ENCODE measurements at regions not wholly inside any gene's neighbourhood (a gene's known extent, or its start where the extent isn't known, plus 50 kb on each side); places are given as distances from the start of the nearest gene placed in this dataset.

DNA sequence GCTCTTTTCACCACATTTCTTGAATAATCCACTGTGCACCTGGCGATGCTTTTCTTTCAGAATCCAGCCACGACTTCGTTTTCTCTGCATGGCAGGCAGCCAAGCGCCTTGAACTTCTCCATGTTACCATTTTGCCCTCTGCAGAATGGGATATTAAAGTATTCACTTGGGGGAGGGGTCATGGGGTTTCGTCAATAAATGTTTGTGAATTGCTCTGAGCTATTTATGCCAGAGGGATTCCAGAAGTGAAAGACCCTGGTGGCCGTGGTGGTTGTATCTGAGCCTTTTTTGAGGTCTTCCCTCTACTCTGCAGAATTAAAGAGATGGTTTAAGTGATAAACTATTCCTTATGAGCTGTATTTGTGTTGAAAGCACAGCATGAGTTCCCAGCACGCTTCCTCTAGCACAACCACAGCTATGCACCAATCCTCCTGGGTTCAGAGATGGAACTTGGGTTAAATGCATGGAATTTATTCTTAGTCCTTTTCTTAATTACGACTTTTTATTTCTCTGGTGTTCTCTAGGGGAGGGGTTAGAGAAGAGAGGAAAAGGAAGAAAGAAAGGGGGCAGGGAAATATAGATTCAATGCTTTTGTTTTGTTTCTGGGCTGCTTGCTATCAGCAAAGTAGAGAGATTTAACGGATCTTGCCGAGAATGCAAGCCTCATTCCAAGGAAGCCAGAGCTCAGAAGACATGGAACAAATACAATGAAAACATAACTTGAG lies 478.2 kb upstream of the TNC start:
- TF ChIP-seq, protein P1, sequence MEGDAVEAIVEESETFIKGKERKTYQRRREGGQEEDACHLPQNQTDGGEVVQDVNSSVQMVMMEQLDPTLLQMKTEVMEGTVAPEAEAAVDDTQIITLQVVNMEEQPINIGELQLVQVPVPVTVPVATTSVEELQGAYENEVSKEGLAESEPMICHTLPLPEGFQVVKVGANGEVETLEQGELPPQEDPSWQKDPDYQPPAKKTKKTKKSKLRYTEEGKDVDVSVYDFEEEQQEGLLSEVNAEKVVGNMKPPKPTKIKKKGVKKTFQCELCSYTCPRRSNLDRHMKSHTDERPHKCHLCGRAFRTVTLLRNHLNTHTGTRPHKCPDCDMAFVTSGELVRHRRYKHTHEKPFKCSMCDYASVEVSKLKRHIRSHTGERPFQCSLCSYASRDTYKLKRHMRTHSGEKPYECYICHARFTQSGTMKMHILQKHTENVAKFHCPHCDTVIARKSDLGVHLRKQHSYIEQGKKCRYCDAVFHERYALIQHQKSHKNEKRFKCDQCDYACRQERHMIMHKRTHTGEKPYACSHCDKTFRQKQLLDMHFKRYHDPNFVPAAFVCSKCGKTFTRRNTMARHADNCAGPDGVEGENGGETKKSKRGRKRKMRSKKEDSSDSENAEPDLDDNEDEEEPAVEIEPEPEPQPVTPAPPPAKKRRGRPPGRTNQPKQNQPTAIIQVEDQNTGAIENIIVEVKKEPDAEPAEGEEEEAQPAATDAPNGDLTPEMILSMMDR (IDR thresholded peaks at IDR 0.05): no peak
- no peak for TF ChIP-seq ZFX (IDR thresholded peaks at IDR 0.05; ENCODE audit: borderline replicate concordance)
- H3K27ac ChIP-seq: no peak overlapping the region

DNA sequence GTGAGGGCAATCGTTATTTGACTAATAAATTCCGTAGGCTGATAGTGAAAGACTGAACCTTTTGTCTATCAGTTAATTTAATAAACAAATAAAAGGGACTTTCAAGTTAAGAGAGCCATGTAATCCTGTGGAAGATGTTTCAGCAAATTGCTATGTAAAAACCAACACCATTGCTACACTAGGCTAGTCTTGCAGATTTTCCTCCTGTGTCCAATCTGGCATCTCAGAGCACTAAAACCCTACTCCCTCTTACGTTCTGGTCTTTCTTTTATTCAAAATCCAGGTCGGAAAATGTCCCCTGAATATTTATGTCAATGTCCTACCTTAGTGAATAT lies 478.8 kb upstream of the TNC start:
- no peak for TF ChIP-seq ZFX (IDR thresholded peaks at IDR 0.05; ENCODE audit: borderline replicate concordance)
- TF ChIP-seq, protein P1 (IDR thresholded peaks at IDR 0.05): no peak
- H3K27ac ChIP-seq: no peak overlapping the region

DNA sequence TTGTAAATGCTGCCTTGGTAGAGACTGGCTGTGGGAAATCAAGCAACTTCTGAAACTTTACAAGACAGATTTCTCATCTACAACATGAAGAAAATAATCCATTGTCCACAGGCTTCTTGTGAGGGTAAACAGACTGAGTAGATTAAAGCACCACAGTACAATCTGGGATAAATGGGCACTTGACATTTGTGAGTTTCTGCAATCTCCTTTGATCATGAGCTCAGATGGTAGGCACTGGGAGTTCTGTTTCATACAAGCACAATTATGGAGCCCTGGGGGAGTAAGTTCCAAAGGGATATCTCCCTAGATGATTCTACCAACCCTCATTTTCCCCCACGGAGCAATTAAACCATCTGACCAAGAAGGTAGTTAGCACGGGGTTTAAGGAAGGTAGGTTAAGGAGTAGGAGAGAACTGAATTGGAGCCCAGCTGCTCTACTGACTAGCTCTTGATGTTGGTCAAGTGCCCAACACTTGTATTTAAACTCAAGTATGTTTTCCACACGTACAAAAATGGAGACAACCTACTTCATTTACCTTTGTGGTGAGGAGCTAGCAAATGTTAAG lies 479.5 kb upstream of the TNC start:
- no peak overlapping the region for H3K27ac ChIP-seq
- TF ChIP-seq ZFX (IDR thresholded peaks at IDR 0.05; ENCODE audit: borderline replicate concordance): no peak
- TF ChIP-seq, protein P1 (IDR thresholded peaks at IDR 0.05): no peak

DNA sequence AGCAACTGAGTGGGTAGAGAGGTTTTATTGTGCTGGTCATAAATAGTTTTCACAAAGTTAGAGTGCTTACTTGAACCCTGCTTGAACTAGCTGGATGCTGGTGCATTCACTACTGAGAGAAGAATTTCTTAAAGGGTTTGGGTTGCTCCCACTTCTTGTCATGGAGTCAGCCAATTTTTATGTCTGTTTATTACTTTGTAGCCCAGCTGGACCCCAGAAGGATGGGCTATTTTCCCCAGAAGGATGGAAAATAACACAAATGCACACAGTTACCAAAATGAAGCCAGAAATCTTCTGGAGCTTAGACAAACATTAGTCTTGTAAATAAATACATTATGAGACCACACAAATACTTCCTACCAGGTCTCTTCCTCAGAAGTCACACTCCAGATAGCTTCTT lies 480.8 kb upstream of the TNC start:
- TF ChIP-seq ZFX (IDR thresholded peaks at IDR 0.05; ENCODE audit: borderline replicate concordance): no peak
- TF ChIP-seq, protein P1 (IDR thresholded peaks at IDR 0.05): no peak
- H3K27ac ChIP-seq: no peak overlapping the region

DNA sequence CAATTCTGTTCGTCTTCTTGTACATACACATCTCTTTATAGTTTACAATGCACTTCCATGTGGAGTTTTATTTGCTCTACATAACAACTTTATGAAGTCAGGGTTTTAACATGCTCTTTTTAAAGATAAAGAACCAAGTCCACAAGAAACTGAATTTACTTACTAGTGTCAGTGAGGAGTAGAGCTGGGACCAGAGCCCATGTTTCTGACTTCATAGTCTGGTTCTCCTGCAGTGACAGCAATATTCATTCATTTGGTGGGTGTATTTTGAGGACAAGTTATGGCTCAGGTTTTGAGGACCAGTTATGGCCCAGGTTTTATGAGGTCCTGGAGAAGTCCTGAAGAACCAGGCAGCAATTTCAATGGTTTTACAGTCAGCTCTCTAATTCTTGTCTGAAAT lies 481.9 kb upstream of the TNC start:
- no peak for TF ChIP-seq ZFX (IDR thresholded peaks at IDR 0.05; ENCODE audit: borderline replicate concordance)
- TF ChIP-seq, protein P1 (IDR thresholded peaks at IDR 0.05): no peak
- H3K27ac ChIP-seq: no peak overlapping the region

DNA sequence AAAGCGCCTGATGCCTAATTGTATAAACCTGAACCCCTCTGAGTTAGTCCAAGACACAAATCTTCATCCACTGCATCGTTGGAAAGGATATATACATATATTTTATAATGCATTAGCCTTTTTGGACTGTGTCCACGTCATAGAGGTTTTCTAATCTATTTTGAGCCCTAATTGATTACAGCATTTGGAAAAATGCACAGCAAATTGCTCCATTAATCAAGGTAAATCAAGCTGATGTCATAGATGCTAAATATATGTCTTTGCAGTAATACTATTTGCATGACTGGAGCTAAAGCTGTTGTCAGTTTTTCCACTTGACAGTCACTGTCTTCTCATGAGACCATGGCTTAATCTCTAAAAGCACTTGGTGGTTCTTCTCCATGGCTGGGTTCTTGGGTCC lies 483.5 kb upstream of the TNC start:
- TF ChIP-seq, protein P1 (IDR thresholded peaks at IDR 0.05): no peak
- no peak for TF ChIP-seq ZFX (IDR thresholded peaks at IDR 0.05; ENCODE audit: borderline replicate concordance)
- H3K27ac ChIP-seq: no peak overlapping the region

DNA sequence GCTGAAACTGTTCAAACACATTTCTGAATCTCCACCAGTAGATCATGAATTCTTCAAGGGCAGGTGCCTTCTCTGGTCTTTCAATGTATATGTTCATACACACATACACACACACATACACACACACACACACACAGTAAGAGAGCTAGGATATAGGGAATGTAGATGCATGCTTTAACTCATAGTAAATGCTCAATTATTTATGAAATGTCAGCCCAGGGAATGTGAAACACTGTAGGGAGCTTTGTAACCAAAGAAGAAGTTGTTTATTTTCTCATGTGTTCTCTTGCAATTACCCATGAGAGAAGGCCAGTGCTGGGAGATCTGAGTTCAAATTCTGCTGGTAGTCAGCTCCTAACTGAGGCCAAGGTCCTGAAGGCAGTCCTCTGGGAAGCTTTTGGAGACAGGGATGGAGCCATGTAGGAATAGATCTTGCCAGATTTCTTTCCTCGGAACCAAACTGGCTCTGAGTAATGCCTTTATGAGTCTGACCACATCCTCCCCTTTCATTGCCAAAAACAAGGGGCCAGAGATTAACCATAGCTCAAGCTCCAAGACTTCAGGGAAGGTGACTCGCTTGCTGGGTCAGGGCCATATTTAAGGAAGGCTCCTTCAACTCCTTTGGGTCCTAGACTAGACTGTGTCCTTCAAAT lies 487.0 kb upstream of the TNC start:
- TF ChIP-seq ZFX (IDR thresholded peaks at IDR 0.05; ENCODE audit: borderline replicate concordance): no peak
- TF ChIP-seq, protein P1 (IDR thresholded peaks at IDR 0.05): no peak
- H3K27ac ChIP-seq: no peak overlapping the region

Data from 22Rv1 (cell line).